Spleen (tissue), 11 donors: ENCODE measurements at regions not wholly inside any gene's neighbourhood (a gene's known extent, or its start where the extent isn't known, plus 50 kb on each side); places are given as distances from the start of the nearest gene placed in this dataset.

Experiments
- DNase-seq: peaks from one replicate; pipeline ENCODE4 v3.0.0-alpha.2; 2020
- H3K27ac ChIP-seq, 8 donors: fragments of 200-600 bp; sonication (generic) in 7 of 8; 1 replicate in 4 of 8; 2 replicates in 4 of 8; pipeline versions ENCODE4 v1.5.0 to v1.8.0; 2016 to 2021; ENCODE audit warnings: inconsistent platforms in 4 of 8, mild to moderate bottlenecking in 4 of 8, moderate library complexity in 1 of 8
- H3K27me3 ChIP-seq, 7 donors: fragments of 200-600 bp; sonication (generic) in 6 of 7; replicated peaks in 1 of 7; 1 replicate in 4 of 7; 2 replicates in 3 of 7; pipeline versions ENCODE4 v1.5.0 to v1.8.0; 2016 to 2021; ENCODE audit warnings: inconsistent platforms in 3 of 7, mild to moderate bottlenecking in 1 of 7
- H3K36me3 ChIP-seq, 6 donors: fragments of 200-600 bp; sonication (generic) in 5 of 6; 1 replicate in 4 of 6; 2 replicates in 2 of 6; pipeline versions ENCODE4 v1.5.0 to v1.8.0; 2016 to 2021; ENCODE audit warnings: inconsistent platforms in 2 of 6
- H3K4me1 ChIP-seq, 6 donors: fragments of 200-600 bp; sonication (generic) in 5 of 6; 1 replicate in 3 of 6; 2 replicates in 3 of 6; pipeline versions ENCODE4 v1.5.0 to v1.8.0; 2016 to 2021; ENCODE audit warnings: inconsistent platforms in 3 of 6
- H3K4me3 ChIP-seq, 8 donors: fragments of 200-600 bp; sonication (generic) in 7 of 8; 1 replicate in 4 of 8; 2 replicates in 4 of 8; pipeline versions ENCODE4 v1.5.0 to v1.8.0; 2016 to 2021; ENCODE audit warnings: inconsistent platforms in 4 of 8, mild to moderate bottlenecking in 4 of 8, moderate library complexity in 2 of 8
- H3K9me3 ChIP-seq, 8 donors: fragments of 200-600 bp; sonication (generic) in 7 of 8; 1 replicate in 4 of 8; 2 replicates in 4 of 8; pipeline versions ENCODE4 v1.5.0 to v1.8.0; 2016 to 2021; ENCODE audit warnings: inconsistent platforms in 4 of 8
- POLR2A ChIP-seq, 3 donors: fragments of 450-650 bp; IDR thresholded peaks; one replicate each; pipeline ENCODE4 v1.5.1; 2017; ENCODE audit warnings: antibody characterized with exemption in 3 of 3, mild to moderate bottlenecking in 1 of 3
- POLR2AphosphoS5 ChIP-seq, 3 donors: sonication (generic); formaldehyde crosslinking; IDR thresholded peaks; one replicate each; pipeline ENCODE4 v1.5.1; 2017; ENCODE audit warnings: antibody characterized with exemption in 3 of 3
- WGBS, 5 donors: extraction: QIAGEN DNeasy Blood & Tissue Kit in 3 of 5; methylation state at CpG; one replicate each; pipeline versions ENCODE4 v1.1.5 to v1.1.7; 2013 to 2018; 5-methylcytosine and 5-hydroxymethylcytosine counted together
- intact Hi-C: fragments of 100-400 bp; cut with DNase I; formaldehyde crosslinking; loops from one replicate; pipeline ENCODE4 v1.15.0; 2023; ENCODE audit warnings: low total_unique reads
- TF ChIP-seq, protein P1 (sequence below), 11 experiments: fragments of 200-600 bp in 7 of 11; fragments of 450-650 bp in 4 of 11; sonication (generic) in 4 of 11; IDR thresholded peaks in 8 of 11; conservative IDR thresholded peaks in 3 of 11; 1 replicate in 7 of 11; 2 replicates in 4 of 11; pipeline versions ENCODE4 v1.4.0 to v1.8.0; 2016 to 2021; ENCODE audit warnings: antibody characterized with exemption in 11 of 11, inconsistent platforms in 4 of 11, mild to moderate bottlenecking in 1 of 11
- donor health status: healthy with polysubstance abuse.
- donor health status: DM: no; HTN: no; CAD: no; lungs with moderate emphysema.
- donor health status: DM: no; HTN: no; CAD: no.
- donor health status: Bipolar disorder and iron deficiency.
- donor health status: healthy.
- donor health status: DM: no; HTN: no; CAD: no.
- donor health status: DM: yes; HTN: yes; CAD: no.

- Histone ChIP-seq H3K27me3 (no peaks in the 10 kb centered on the region), H3K4me3 (no peak overlapping the region), H3K9me3 (peaks cover 0 to 23% (median 12%) of the 10 kb centered on the region in 8 donors), H3K27ac (no peak overlapping the region), H3K4me1 (no peaks in the 10 kb centered on the region), H3K36me3 (no peaks in the 10 kb centered on the region)
- WGBS, 5 donors = 57 to 88% (median 82%) methylated on average over 3 of the region's 3 CpGs
- intact Hi-C loops = no loop called here
- TF ChIP-seq, protein P1, sequence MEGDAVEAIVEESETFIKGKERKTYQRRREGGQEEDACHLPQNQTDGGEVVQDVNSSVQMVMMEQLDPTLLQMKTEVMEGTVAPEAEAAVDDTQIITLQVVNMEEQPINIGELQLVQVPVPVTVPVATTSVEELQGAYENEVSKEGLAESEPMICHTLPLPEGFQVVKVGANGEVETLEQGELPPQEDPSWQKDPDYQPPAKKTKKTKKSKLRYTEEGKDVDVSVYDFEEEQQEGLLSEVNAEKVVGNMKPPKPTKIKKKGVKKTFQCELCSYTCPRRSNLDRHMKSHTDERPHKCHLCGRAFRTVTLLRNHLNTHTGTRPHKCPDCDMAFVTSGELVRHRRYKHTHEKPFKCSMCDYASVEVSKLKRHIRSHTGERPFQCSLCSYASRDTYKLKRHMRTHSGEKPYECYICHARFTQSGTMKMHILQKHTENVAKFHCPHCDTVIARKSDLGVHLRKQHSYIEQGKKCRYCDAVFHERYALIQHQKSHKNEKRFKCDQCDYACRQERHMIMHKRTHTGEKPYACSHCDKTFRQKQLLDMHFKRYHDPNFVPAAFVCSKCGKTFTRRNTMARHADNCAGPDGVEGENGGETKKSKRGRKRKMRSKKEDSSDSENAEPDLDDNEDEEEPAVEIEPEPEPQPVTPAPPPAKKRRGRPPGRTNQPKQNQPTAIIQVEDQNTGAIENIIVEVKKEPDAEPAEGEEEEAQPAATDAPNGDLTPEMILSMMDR (IDR thresholded peaks at IDR 0.05 in 8 of 11, conservative IDR thresholded peaks at IDR 0.05 in 3 of 11) = no peak
- no peak for TF ChIP-seq POLR2AphosphoS5 (IDR thresholded peaks at IDR 0.05)
- no peak for TF ChIP-seq POLR2A (IDR thresholded peaks at IDR 0.05)
- DNase-seq = no peak
Measured at GRCh38 chr21:28136656-28137255, 855.9 kb downstream of the LTN1 start.

GRCh38 chr21:28135646-28136045 lies 857.0 kb downstream of the LTN1 start:
- TF ChIP-seq POLR2A (IDR thresholded peaks at IDR 0.05) (no peak), POLR2AphosphoS5 (IDR thresholded peaks at IDR 0.05) (no peak)
- TF ChIP-seq, protein P1 (IDR thresholded peaks at IDR 0.05 in 8 of 11, conservative IDR thresholded peaks at IDR 0.05 in 3 of 11) = no peak
- no peak for DNase-seq
- Histone ChIP-seq H3K36me3 (no peaks in the 10 kb centered on the region), H3K27ac (no peak overlapping the region), H3K4me3 (no peak overlapping the region), H3K9me3 (peaks cover 0 to 34% (median 23%) of the 10 kb centered on the region in 8 donors), H3K4me1 (no peaks in the 10 kb centered on the region), H3K27me3 (no peaks in the 10 kb centered on the region)
- intact Hi-C loops = no loop called here
- 66 to 95% (median 81%) methylated on average over 2 of the region's 2 CpGs for WGBS, 5 donors

DNA sequence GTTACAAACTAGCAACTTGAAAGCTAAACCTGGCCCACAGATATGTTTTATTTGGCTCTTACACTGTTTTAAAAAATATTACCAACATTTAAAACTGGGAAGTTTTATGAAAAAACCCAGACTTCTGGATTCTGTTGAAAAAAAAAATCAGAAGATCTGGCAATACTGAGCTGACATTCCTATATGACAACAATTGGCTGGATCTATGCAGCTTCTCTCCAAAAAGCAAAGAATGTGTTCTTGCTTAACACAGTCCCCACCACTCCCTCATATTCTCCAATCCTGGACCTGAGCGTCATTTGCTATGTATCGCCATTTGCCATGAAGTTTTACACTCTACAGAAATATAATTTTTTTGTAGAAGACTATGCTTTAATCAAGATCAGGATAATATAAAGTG lies 859.6 kb downstream of the LTN1 start:
- DNase-seq = no peak
- 95 to 100% (median 95%) methylated on average over 2 of the region's 2 CpGs for WGBS, 5 donors
- no peak overlapping the region for H3K27ac ChIP-seq
- no peaks in the 10 kb centered on the region for H3K27me3 ChIP-seq
- no peaks in the 10 kb centered on the region for H3K36me3 ChIP-seq
- peaks cover 0 to 35% (median 23%) of the 10 kb centered on the region in 8 donors for H3K9me3 ChIP-seq
- no peak overlapping the region for H3K4me3 ChIP-seq
- intact Hi-C loops = no loop called here
- no peaks in the 10 kb centered on the region for H3K4me1 ChIP-seq
- TF ChIP-seq POLR2AphosphoS5 (IDR thresholded peaks at IDR 0.05) (no peak), POLR2A (IDR thresholded peaks at IDR 0.05) (no peak)
- TF ChIP-seq, protein P1 (IDR thresholded peaks at IDR 0.05 in 8 of 11, conservative IDR thresholded peaks at IDR 0.05 in 3 of 11) = no peak

DNA sequence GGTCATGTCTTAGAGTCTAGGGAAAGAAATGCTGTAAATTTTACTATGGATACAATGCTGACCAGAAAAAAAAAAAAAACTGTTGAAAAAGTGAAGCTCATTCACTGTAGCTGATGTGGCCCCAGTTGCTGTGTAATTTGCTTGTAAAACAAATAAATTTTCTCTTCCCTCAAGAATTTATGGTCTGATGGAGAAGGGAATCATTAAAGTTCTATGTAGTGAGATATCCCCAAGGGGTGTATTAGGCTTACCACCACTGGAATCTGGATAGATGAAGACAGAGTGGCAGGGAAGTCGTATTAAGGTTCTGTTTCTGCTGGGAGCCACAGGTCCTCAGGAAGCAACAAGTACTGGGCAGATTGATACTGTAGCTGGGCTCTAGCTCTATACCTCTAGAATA lies 860.0 kb downstream of the LTN1 start:
- 64 to 88% (median 68%) methylated on average over 1 of the region's 1 CpG for WGBS, 5 donors
- TF ChIP-seq POLR2AphosphoS5 (IDR thresholded peaks at IDR 0.05) (no peak), POLR2A (IDR thresholded peaks at IDR 0.05) (no peak)
- TF ChIP-seq, protein P1 (IDR thresholded peaks at IDR 0.05 in 8 of 11, conservative IDR thresholded peaks at IDR 0.05 in 3 of 11) = no peak
- Histone ChIP-seq H3K27ac (no peak overlapping the region), H3K27me3 (no peaks in the 10 kb centered on the region), H3K36me3 (no peaks in the 10 kb centered on the region), H3K4me3 (no peak overlapping the region), H3K4me1 (no peaks in the 10 kb centered on the region), H3K9me3 (peaks cover 0 to 35% (median 23%) of the 10 kb centered on the region in 8 donors)
- intact Hi-C loops = no loop called here
- DNase-seq = no peak
